AG10803 (cell line): ENCODE measurements at regions not wholly inside any gene's neighbourhood (a gene's known extent, or its start where the extent isn't known, plus 50 kb on each side); places are given as distances from the start of the nearest gene placed in this dataset.

ENCODE experiments used
- DNase-seq: peaks from one replicate; pipeline ENCODE4 v3.0.0; 2010; ENCODE audit warnings: low read depth
- H3K4me3 ChIP-seq: 2 replicates; pipeline ENCODE4 v1.5.1; 2011; ENCODE audit warnings: mild to moderate bottlenecking, low read length, control low read depth
- TF ChIP-seq, protein P1 (sequence below): conservative IDR thresholded peaks from 2 replicates; pipeline ENCODE4 v1.5.1; 2011; ENCODE audit warnings: mild to moderate bottlenecking, low read length, control low read depth, inconsistent platforms

DNA sequence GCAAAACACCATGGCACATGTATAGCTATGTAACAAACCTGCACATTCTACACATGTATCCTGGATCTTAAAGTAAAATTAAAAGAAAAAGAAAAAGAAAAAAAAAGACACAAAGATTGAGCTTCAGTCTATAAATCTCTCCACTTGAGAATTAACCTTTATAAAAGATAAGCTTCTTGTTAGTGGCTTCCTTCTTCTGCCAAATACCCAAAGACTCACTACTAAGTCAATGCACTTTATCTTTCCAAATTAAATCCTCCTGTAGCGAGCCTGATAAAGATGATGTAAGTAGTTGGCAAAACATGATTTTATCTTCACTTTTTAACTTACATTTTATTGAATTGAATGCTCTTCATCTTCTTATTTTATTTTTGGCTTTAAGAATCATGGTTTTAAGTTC is 349.9 kb downstream of the TRIB2 start:
- no peak for DNase-seq
- TF ChIP-seq, protein P1, sequence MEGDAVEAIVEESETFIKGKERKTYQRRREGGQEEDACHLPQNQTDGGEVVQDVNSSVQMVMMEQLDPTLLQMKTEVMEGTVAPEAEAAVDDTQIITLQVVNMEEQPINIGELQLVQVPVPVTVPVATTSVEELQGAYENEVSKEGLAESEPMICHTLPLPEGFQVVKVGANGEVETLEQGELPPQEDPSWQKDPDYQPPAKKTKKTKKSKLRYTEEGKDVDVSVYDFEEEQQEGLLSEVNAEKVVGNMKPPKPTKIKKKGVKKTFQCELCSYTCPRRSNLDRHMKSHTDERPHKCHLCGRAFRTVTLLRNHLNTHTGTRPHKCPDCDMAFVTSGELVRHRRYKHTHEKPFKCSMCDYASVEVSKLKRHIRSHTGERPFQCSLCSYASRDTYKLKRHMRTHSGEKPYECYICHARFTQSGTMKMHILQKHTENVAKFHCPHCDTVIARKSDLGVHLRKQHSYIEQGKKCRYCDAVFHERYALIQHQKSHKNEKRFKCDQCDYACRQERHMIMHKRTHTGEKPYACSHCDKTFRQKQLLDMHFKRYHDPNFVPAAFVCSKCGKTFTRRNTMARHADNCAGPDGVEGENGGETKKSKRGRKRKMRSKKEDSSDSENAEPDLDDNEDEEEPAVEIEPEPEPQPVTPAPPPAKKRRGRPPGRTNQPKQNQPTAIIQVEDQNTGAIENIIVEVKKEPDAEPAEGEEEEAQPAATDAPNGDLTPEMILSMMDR: no peak
- no peak overlapping the region for H3K4me3 ChIP-seq

- TF ChIP-seq, protein P1: no peak
- no peak for DNase-seq
- no peak overlapping the region for H3K4me3 ChIP-seq
These were observed 350.8 kb downstream of the TRIB2 start for GRCh38 chr2:13067508-13067907.

DNA sequence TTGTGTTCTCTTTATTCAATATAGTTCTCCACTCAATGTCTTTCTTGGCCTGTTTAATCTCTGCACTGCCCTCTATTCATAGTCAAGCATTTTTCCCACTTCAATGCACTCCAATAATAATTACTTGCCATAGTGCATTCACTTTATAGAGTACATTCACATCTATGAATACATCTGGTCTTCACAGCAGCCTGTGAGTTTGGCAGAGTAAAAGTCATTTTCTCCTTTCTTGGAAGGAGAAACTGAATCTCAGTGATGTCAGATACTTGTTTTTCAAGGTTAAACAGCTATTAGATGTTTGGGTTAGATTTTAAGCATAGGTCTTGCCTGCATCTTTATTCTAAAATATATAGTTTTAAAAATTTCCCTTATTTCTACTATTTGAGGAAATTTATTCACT is 373.2 kb downstream of the TRIB2 start:
- DNase-seq: no peak
- H3K4me3 ChIP-seq: no peak overlapping the region
- TF ChIP-seq, protein P1: no peak

DNA sequence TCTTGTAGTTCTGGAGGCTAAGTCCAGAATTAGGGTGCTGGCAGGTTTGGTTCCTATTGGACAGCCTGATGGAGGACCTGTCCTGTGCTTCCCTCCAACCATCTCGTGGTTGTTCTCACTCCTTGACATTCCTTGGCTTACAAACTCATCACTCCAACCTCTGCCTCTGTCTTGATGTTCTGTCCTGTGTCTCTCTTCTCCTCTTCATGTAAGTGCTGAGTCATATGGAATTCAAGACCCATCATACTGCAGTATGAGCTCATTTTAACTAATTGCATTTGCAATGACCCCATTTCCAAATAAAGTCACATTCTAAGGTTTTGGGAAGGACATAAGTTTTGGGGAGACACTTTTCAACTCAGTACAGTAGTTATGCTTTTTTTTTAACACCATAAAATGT is 374.7 kb downstream of the TRIB2 start:
- no peak overlapping the region for H3K4me3 ChIP-seq
- TF ChIP-seq, protein P1: no peak
- no peak for DNase-seq

DNA sequence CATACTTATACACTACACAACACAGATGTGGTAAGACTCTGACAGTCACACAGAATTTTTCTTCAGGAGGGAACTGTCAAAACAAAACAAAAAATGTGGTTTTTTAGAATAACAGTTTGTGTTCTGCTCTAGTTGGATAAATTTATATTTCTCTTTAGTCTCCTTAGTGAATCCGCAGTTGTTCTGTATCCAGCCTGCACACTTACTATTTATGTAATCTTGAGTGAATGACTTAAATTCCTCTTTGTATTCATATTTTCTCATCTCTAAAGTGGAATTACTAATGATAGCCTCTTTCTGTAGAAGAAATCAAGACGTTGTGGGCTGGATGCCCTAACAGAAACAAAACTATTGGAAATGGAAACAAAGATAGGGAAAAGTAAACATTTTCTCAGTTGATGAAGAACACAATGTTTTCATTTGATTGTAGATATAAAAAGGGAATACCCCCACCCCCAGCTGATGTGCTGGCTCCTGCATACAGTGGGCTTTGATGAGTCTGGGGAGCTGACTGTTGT is 375.2 kb downstream of the TRIB2 start:
- TF ChIP-seq, protein P1: no peak
- no peak overlapping the region for H3K4me3 ChIP-seq
- DNase-seq: no peak

- H3K4me3 ChIP-seq: no peak overlapping the region
- DNase-seq: no peak
- TF ChIP-seq, protein P1: no peak
These were observed 376.8 kb downstream of the TRIB2 start for GRCh38 chr2:13093416-13093991.

DNA sequence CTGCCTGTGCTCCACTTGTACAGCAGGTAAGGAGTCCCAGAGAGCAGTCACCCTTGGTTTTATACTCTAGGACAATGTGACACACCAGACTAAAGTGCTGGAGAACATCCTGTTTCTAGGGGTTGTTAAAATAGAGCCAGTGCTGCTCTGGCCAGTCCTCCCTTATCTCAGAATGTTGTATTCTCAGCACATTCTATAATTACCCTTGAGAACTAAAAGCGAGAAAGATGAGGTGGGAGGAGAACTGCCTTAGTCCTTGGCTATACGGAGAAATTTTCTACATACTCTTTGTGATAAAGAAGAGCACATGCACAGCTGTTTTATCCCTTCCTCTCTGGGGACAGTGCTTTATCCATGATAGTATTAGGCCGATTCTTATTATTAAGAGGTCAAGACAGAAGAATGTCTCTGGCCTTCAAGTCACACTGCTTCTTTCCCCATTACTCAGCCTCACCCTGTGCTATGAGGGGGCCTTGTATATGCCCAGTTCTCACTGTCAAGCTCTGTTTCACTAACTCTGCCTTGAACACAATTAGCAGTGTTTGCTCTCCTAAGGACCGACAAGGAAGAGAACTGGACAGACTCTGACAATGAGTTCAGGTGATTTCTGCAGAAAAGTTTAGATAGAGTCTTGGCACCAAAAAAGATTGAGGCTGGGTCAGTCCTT is 385.8 kb downstream of the TRIB2 start:
- no peak overlapping the region for H3K4me3 ChIP-seq
- TF ChIP-seq, protein P1: no peak
- no peak for DNase-seq
